ENCODE measurements at regions not wholly inside any gene's neighbourhood (a gene's known extent, or its start where the extent isn't known, plus 50 kb on each side); places are given as distances from the start of the nearest gene placed in this dataset.

- Mint-ChIP-seq H3K27ac (no peak overlapping the region), H3K36me3 (no peaks in the 10 kb centered on the region), H3K4me1 (peaks cover 0 to 2% (median 0%) of the 10 kb centered on the region in 3 donors), H3K27me3 (no peaks in the 10 kb centered on the region), H3K4me3 (no peak overlapping the region), H3K9me3 (peaks cover 5 to 13% (median 6%) of the 10 kb centered on the region in 3 donors)
These were observed 126.5 kb upstream of the NBEA start for GRCh38 chr13:34815526-34815925.

- no peak overlapping the region for H3K27ac Mint-ChIP-seq
- H3K4me3 Mint-ChIP-seq, result no peak overlapping the region
- H3K36me3 Mint-ChIP-seq, result no peaks in the 10 kb centered on the region
- H3K27me3 Mint-ChIP-seq, result no peaks in the 10 kb centered on the region
- H3K9me3 Mint-ChIP-seq, result peaks cover 3 to 12% (median 6%) of the 10 kb centered on the region in 3 donors
- peaks cover 0 to 2% (median 0%) of the 10 kb centered on the region in 3 donors for H3K4me1 Mint-ChIP-seq
These were observed 125.7 kb upstream of the NBEA start for GRCh38 chr13:34816245-34816884.

- H3K9me3 Mint-ChIP-seq, result peaks cover 2 to 9% (median 5%) of the 10 kb centered on the region in 3 donors
- no peaks in the 10 kb centered on the region for H3K36me3 Mint-ChIP-seq
- H3K27ac Mint-ChIP-seq, result no peak overlapping the region
- no peak overlapping the region for H3K4me3 Mint-ChIP-seq
- H3K27me3 Mint-ChIP-seq, result no peaks in the 10 kb centered on the region
- peaks cover 0 to 2% (median 0%) of the 10 kb centered on the region in 3 donors for H3K4me1 Mint-ChIP-seq
These were observed 125.0 kb upstream of the NBEA start for GRCh38 chr13:34816908-34817665.

GRCh38 chr13:34822650-34823049 is 119.4 kb upstream of the NBEA start:
- H3K36me3 Mint-ChIP-seq, result no peaks in the 10 kb centered on the region
- H3K9me3 Mint-ChIP-seq, result peaks cover 0 to 2% (median 0%) of the 10 kb centered on the region in 3 donors
- no peak overlapping the region for H3K4me3 Mint-ChIP-seq
- H3K27ac Mint-ChIP-seq, result no peak overlapping the region
- no peaks in the 10 kb centered on the region for H3K27me3 Mint-ChIP-seq
- peaks cover 0 to 2% (median 0%) of the 10 kb centered on the region in 3 donors for H3K4me1 Mint-ChIP-seq

- H3K36me3 Mint-ChIP-seq, result no peaks in the 10 kb centered on the region
- no peaks in the 10 kb centered on the region for H3K27me3 Mint-ChIP-seq
- no peaks in the 10 kb centered on the region for H3K4me1 Mint-ChIP-seq
- H3K27ac Mint-ChIP-seq, result no peak overlapping the region
- H3K9me3 Mint-ChIP-seq, result peaks cover 0 to 2% (median 0%) of the 10 kb centered on the region in 3 donors
- no peak overlapping the region for H3K4me3 Mint-ChIP-seq
These were observed 115.6 kb upstream of the NBEA start for GRCh38 chr13:34826432-34826831.

- no peaks in the 10 kb centered on the region for H3K4me1 Mint-ChIP-seq
- H3K27me3 Mint-ChIP-seq, result peaks cover 2% of the 10 kb centered on the region
- H3K27ac Mint-ChIP-seq, result no peak overlapping the region
- no peaks in the 10 kb centered on the region for H3K36me3 Mint-ChIP-seq
- H3K9me3 Mint-ChIP-seq, result peaks cover 0 to 3% (median 0%) of the 10 kb centered on the region in 3 donors
- H3K4me3 Mint-ChIP-seq, result no peak overlapping the region
These were observed 108.4 kb upstream of the NBEA start for GRCh38 chr13:34833562-34834182.

GRCh38 chr13:34842466-34842865 is 99.6 kb upstream of the NBEA start:
- H3K27me3 Mint-ChIP-seq, result peaks cover 6% of the 10 kb centered on the region
- H3K4me1 Mint-ChIP-seq, result no peaks in the 10 kb centered on the region
- H3K9me3 Mint-ChIP-seq, result no peaks in the 10 kb centered on the region
- H3K36me3 Mint-ChIP-seq, result no peaks in the 10 kb centered on the region
- H3K27ac Mint-ChIP-seq, result no peak overlapping the region
- H3K4me3 Mint-ChIP-seq, result no peak overlapping the region

- H3K9me3 Mint-ChIP-seq, result peaks cover 0 to 1% (median 0%) of the 10 kb centered on the region in 3 donors
These were observed 94.3 kb upstream of the NBEA start for GRCh38 chr13:34847766-34848165.

GRCh38 chr13:34849406-34849805 is 92.7 kb upstream of the NBEA start:
- Mint-ChIP-seq H3K27ac (no peak overlapping the region), H3K4me3 (no peak overlapping the region), H3K9me3 (peaks cover 0 to 1% (median 0%) of the 10 kb centered on the region in 3 donors), H3K27me3 (peaks cover 4% of the 10 kb centered on the region), H3K36me3 (no peaks in the 10 kb centered on the region), H3K4me1 (no peaks in the 10 kb centered on the region)

More at GRCh38 chr13:34847766-34848165, 94.3 kb upstream of the NBEA start:
- peak overlapping the region in 1 of 4 donors; percentile 70 for H3K4me3 Mint-ChIP-seq
- no peaks in the 10 kb centered on the region for H3K36me3 Mint-ChIP-seq
- no peak overlapping the region for H3K27ac Mint-ChIP-seq
- peaks cover 4% of the 10 kb centered on the region for H3K27me3 Mint-ChIP-seq
- H3K4me1 Mint-ChIP-seq, result no peaks in the 10 kb centered on the region

- Mint-ChIP-seq H3K9me3 (no peaks in the 10 kb centered on the region), H3K36me3 (no peaks in the 10 kb centered on the region), H3K27me3 (no peaks in the 10 kb centered on the region), H3K4me1 (no peaks in the 10 kb centered on the region), H3K4me3 (no peak overlapping the region), H3K27ac (peak overlapping the region in 1 of 3 donors; percentile 2)
These were observed 88.9 kb upstream of the NBEA start for GRCh38 chr13:34853161-34853560.

- Mint-ChIP-seq H3K9me3 (peaks cover 0 to 4% (median 0%) of the 10 kb centered on the region in 3 donors), H3K27me3 (peaks cover 3% of the 10 kb centered on the region), H3K4me3 (no peak overlapping the region), H3K4me1 (no peaks in the 10 kb centered on the region), H3K27ac (no peak overlapping the region), H3K36me3 (no peaks in the 10 kb centered on the region)
These were observed 84.3 kb upstream of the NBEA start for GRCh38 chr13:34857558-34858325.

GRCh38 chr13:34862311-34862710 is 79.8 kb upstream of the NBEA start:
- Mint-ChIP-seq H3K27me3 (peaks cover 3% of the 10 kb centered on the region), H3K9me3 (peaks cover 0 to 4% (median 0%) of the 10 kb centered on the region in 3 donors), H3K4me1 (no peaks in the 10 kb centered on the region), H3K36me3 (no peaks in the 10 kb centered on the region), H3K4me3 (no peak overlapping the region), H3K27ac (no peak overlapping the region)

GRCh38 chr13:34862716-34863115 is 79.4 kb upstream of the NBEA start:
- H3K27ac Mint-ChIP-seq, result no peak overlapping the region
- H3K4me3 Mint-ChIP-seq, result no peak overlapping the region
- peaks cover 0 to 4% (median 0%) of the 10 kb centered on the region in 3 donors for H3K9me3 Mint-ChIP-seq
- no peaks in the 10 kb centered on the region for H3K36me3 Mint-ChIP-seq
- H3K27me3 Mint-ChIP-seq, result peaks cover 3% of the 10 kb centered on the region
- H3K4me1 Mint-ChIP-seq, result no peaks in the 10 kb centered on the region

GRCh38 chr13:34863360-34864135 is 78.5 kb upstream of the NBEA start:
- no peak overlapping the region for H3K4me3 Mint-ChIP-seq
- H3K9me3 Mint-ChIP-seq, result peaks cover 0 to 4% (median 0%) of the 10 kb centered on the region in 3 donors
- H3K4me1 Mint-ChIP-seq, result no peaks in the 10 kb centered on the region
- H3K27ac Mint-ChIP-seq, result no peak overlapping the region
- H3K36me3 Mint-ChIP-seq, result no peaks in the 10 kb centered on the region
- H3K27me3 Mint-ChIP-seq, result peaks cover 3% of the 10 kb centered on the region

Data from IgD-negative memory B cell (primary cell).